Small intestine (tissue), 7 donors: ENCODE measurements at regions not wholly inside any gene's neighbourhood (a gene's known extent, or its start where the extent isn't known, plus 50 kb on each side); places are given as distances from the start of the nearest gene placed in this dataset.

Experiments
- DNase-seq, 2 donors: peaks; one replicate each; pipeline versions ENCODE4 v3.0.0 to v3.0.0-alpha.2; 2013
- FAIRE-seq: peaks from 2 replicates; lab custom pipeline; 2012; peaks lifted over from hg19 to GRCh38; lab: Jason Lieb, UNC
- H3K27ac ChIP-seq, 3 donors: one replicate each; pipeline ENCODE4 v1.5.1; 2013; ENCODE audit warnings: low read length in 2 of 3, mild to moderate bottlenecking in 2 of 3, control low read depth in 1 of 3, inconsistent platforms in 1 of 3, low read depth in 1 of 3, moderate library complexity in 1 of 3
- H3K27me3 ChIP-seq, 3 donors: one replicate each; pipeline ENCODE4 v1.6.1; 2013; ENCODE audit warnings: low read length in 3 of 3, inconsistent platforms in 1 of 3; ENCODE audit not compliant: control insufficient read depth in 3 of 3, insufficient read depth in 3 of 3
- H3K36me3 ChIP-seq, 3 donors: one replicate each; pipeline ENCODE4 v1.6.1; 2013; ENCODE audit warnings: low read length in 3 of 3, inconsistent platforms in 1 of 3, low read depth in 1 of 3, mild to moderate bottlenecking in 1 of 3, moderate library complexity in 1 of 3; ENCODE audit not compliant: control insufficient read depth in 3 of 3, insufficient read depth in 2 of 3
- H3K4me1 ChIP-seq, 3 donors: one replicate each; pipeline ENCODE4 v1.6.1; 2013; ENCODE audit warnings: low read length in 2 of 3, inconsistent platforms in 1 of 3, low read depth in 1 of 3, mild to moderate bottlenecking in 1 of 3, moderate library complexity in 1 of 3; ENCODE audit not compliant: control insufficient read depth in 3 of 3, insufficient read depth in 2 of 3
- H3K4me3 ChIP-seq, 3 donors: one replicate each; pipeline ENCODE4 v1.5.1; 2013; ENCODE audit warnings: low read length in 3 of 3, control low read depth in 1 of 3, inconsistent platforms in 1 of 3, low read depth in 1 of 3, mild to moderate bottlenecking in 1 of 3, moderate library complexity in 1 of 3
- H3K9me3 ChIP-seq, 2 donors: one replicate each; pipeline ENCODE4 v1.6.1; 2013; ENCODE audit warnings: low read depth in 1 of 2, low read length in 1 of 2; ENCODE audit not compliant: control insufficient read depth in 2 of 2, insufficient read depth in 1 of 2
- WGBS, 3 donors: extraction: QIAGEN DNeasy Blood & Tissue Kit; methylation state at CpG; one replicate each; pipeline ENCODE4 v1.1.7; 2013; 5-methylcytosine and 5-hydroxymethylcytosine counted together
- donor health status: healthy with polysubstance abuse.
- donor health status: control.
- donor health status: control.
- donor health status: Bipolar disorder and iron deficiency.
- donor health status: healthy.

DNA sequence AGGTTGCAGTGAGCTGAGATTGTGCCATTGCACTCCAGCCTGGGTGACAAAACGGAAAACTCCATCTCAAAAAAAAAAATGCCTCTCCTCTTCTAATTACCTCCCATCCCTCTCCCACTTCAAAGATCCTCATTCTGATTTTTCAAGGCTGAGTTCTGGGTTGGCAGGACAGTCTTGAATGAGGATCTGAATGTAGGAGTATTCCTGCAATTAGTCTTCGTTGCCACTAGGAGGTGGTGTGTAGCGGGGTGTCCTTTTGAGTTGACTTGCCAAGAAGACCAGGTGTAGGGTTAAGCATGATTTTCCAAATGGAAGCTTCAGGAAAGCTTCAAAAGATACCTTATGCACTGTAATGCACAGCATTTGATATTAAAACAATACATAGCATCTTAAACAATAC lies 169.9 kb downstream of the ASMT start:
- DNase-seq, result no peak
- 78 to 87% (median 86%) methylated on average over 3 of the region's 3 CpGs for WGBS, 3 donors
- Histone ChIP-seq H3K27ac (no peak overlapping the region), H3K27me3 (no peaks in the 10 kb centered on the region), H3K4me3 (no peak overlapping the region), H3K4me1 (no peaks in the 10 kb centered on the region), H3K36me3 (no peaks in the 10 kb centered on the region), H3K9me3 (peaks cover 0 to 21% of the 10 kb centered on the region in 2 donors)
- no peak for FAIRE-seq

DNA sequence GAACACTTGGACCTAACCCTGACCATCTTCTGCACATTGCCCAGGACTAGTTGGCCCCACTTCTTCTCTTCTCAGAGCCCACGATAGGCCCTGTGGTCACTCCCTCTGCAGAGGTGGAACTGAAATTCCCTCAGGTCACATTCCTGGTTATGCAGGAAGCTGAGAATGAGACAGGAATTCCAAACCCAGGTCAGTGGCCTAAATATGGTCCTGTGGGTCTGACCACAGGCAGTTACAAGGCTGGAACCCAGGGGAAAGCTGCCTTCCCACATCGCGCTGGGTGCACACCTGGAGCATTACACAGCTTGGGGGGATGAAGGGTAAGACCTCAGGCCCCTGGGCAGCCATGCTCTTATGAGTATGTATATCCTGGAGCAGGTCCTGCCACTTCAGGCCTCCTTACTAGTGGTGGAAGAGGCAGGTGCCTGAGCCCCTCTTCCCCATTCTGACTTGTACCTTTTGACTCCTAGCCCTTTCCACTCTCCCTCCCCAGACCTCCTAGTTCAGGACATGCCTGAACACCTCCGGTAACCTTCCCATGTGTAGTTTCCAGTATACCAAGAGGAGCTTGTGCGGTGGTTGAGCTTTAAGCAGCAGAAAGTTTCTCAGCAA lies 173.5 kb downstream of the ASMT start:
- Histone ChIP-seq H3K27me3 (no peaks in the 10 kb centered on the region), H3K4me1 (no peaks in the 10 kb centered on the region), H3K4me3 (no peak overlapping the region), H3K27ac (no peak overlapping the region), H3K9me3 (peaks cover 0 to 21% of the 10 kb centered on the region in 2 donors), H3K36me3 (no peaks in the 10 kb centered on the region)
- WGBS, 3 donors, result 95 to 97% (median 97%) methylated on average over 5 of the region's 5 CpGs
- DNase-seq (no peak), FAIRE-seq (no peak)

GRCh38 chrX:1792636-1793035 lies 177.8 kb downstream of the ASMT start:
- 33 to 85% (median 71%) methylated on average over 1 of the region's 1 CpG for WGBS, 3 donors
- no peak for FAIRE-seq

GRCh38 chrX:1794586-1794985 lies 179.7 kb downstream of the ASMT start:
- Histone ChIP-seq H3K4me3 (no peak overlapping the region), H3K27me3 (peaks cover 0 to 4% (median 0%) of the 10 kb centered on the region in 3 donors), H3K36me3 (no peaks in the 10 kb centered on the region), H3K27ac (no peak overlapping the region), H3K4me1 (no peaks in the 10 kb centered on the region), H3K9me3 (peaks cover 1 to 4% of the 10 kb centered on the region in 2 donors)
- 79 to 89% (median 81%) methylated on average over 9 of the region's 9 CpGs for WGBS, 3 donors
- no peak for DNase-seq
- FAIRE-seq, result no peak

More at GRCh38 chrX:1792636-1793035, 177.8 kb downstream of the ASMT start:
- H3K27me3 ChIP-seq, result peaks cover 0 to 3% (median 0%) of the 10 kb centered on the region in 3 donors
- H3K36me3 ChIP-seq, result no peaks in the 10 kb centered on the region
- H3K9me3 ChIP-seq, result peaks cover 1 to 12% of the 10 kb centered on the region in 2 donors
- no peak overlapping the region for H3K27ac ChIP-seq
- no peak overlapping the region for H3K4me3 ChIP-seq
- no peak for DNase-seq
- no peaks in the 10 kb centered on the region for H3K4me1 ChIP-seq

GRCh38 chrX:1802912-1803311 lies 188.1 kb downstream of the ASMT start:
- FAIRE-seq (no peak), DNase-seq (no peak)
- Histone ChIP-seq H3K36me3 (no peaks in the 10 kb centered on the region), H3K27me3 (peaks cover 0 to 2% (median 0%) of the 10 kb centered on the region in 3 donors), H3K27ac (no peak overlapping the region), H3K9me3 (peaks cover 0 to 3% of the 10 kb centered on the region in 2 donors), H3K4me1 (no peaks in the 10 kb centered on the region), H3K4me3 (no peak overlapping the region)
- 92 to 95% (median 95%) methylated on average over 6 of the region's 6 CpGs for WGBS, 3 donors

- FAIRE-seq (no peak), DNase-seq (no peak)
- peaks cover 0 to 2% (median 0%) of the 10 kb centered on the region in 3 donors for H3K27me3 ChIP-seq
- no peak overlapping the region for H3K4me3 ChIP-seq
- no peaks in the 10 kb centered on the region for H3K36me3 ChIP-seq
- peaks cover 0 to 3% of the 10 kb centered on the region in 2 donors for H3K9me3 ChIP-seq
- H3K27ac ChIP-seq, result no peak overlapping the region
- WGBS, 3 donors, result 92 to 97% (median 94%) methylated on average over 3 of the region's 3 CpGs
- H3K4me1 ChIP-seq, result no peaks in the 10 kb centered on the region
Observed at GRCh38 chrX:1803741-1804140, 188.9 kb downstream of the ASMT start.

DNA sequence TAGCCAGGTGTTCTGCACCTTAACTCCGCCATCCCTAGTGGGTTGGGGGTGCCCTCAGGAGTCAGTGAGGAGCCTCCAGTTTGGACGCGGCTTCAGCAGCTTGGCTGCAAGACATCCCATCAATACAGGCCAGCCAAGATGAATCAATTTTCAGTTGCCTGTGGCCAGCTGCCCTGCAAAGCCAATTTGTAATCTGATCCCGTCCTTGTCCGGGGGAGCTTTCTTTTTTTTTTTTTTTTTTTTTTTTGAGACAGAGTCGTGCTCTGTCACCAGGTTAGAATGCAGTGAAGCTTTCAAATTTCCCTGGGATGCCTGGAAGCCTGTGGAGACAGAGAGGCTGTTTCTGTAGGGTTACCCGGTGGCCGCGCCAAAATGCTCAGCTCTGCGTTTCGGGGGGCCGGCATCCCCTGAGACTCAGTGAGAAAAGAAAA lies 192.5 kb downstream of the ASMT start:
- H3K4me1 ChIP-seq, result no peaks in the 10 kb centered on the region
- no peak overlapping the region for H3K4me3 ChIP-seq
- no peaks in the 10 kb centered on the region for H3K36me3 ChIP-seq
- FAIRE-seq (no peak), DNase-seq (no peak)
- H3K27ac ChIP-seq, result no peak overlapping the region
- no peaks in the 10 kb centered on the region for H3K27me3 ChIP-seq
- WGBS, 3 donors, result 11 to 21% (median 20%) methylated on average over 12 of the region's 12 CpGs
- peaks cover 0 to 5% of the 10 kb centered on the region in 2 donors for H3K9me3 ChIP-seq

- H3K27me3 ChIP-seq, result no peaks in the 10 kb centered on the region
Observed at GRCh38 chrX:1809581-1809980, 194.7 kb downstream of the ASMT start.

GRCh38 chrX:1813809-1814208 lies 198.9 kb downstream of the ASMT start:
- H3K4me1 ChIP-seq, result no peaks in the 10 kb centered on the region
- H3K27me3 ChIP-seq, result no peaks in the 10 kb centered on the region
- WGBS, 3 donors, result 74 to 90% (median 84%) methylated on average over 15 of the region's 15 CpGs
- DNase-seq, result no peak
- FAIRE-seq, result no peak
- no peak overlapping the region for H3K27ac ChIP-seq
- no peaks in the 10 kb centered on the region for H3K36me3 ChIP-seq
- H3K9me3 ChIP-seq, result peaks cover 0 to 8% of the 10 kb centered on the region in 2 donors
- no peak overlapping the region for H3K4me3 ChIP-seq

More at GRCh38 chrX:1809581-1809980, 194.7 kb downstream of the ASMT start:
- 89 to 91% (median 91%) methylated on average over 5 of the region's 5 CpGs for WGBS, 3 donors
- Histone ChIP-seq H3K4me1 (no peaks in the 10 kb centered on the region), H3K9me3 (peaks cover 0 to 3% of the 10 kb centered on the region in 2 donors), H3K27ac (no peak overlapping the region), H3K36me3 (no peaks in the 10 kb centered on the region), H3K4me3 (no peak overlapping the region)
- DNase-seq (no peak), FAIRE-seq (no peak)
